T-cell (primary cell): ENCODE measurements at regions not wholly inside any gene's neighbourhood (a gene's known extent, or its start where the extent isn't known, plus 50 kb on each side); places are given as distances from the start of the nearest gene placed in this dataset.

Experiments
- ATAC-seq, 4 experiments: fragments of 200-7000 bp in 3 of 4; fragments of 150-1000 bp in 1 of 4; cut with Tn5 transposase; replicated peaks in 1 of 4; 1 replicate in 3 of 4; 2 replicates in 1 of 4; pipeline ENCODE4 v1.10.0; 2021; ENCODE audit warnings: moderate library complexity in 3 of 4, mild to moderate bottlenecking in 2 of 4, moderate number of reproducible peaks in 1 of 4
- CTCF ChIA-PET, 2 donors: fragments of 300-600 bp; sonication (Branson Sonifier 250); formaldehyde crosslinking; loops; one replicate each; lab custom pipeline; 2022; ENCODE audit warnings: antibody characterized with exemption in 2 of 2; lab: Charles Lee
- POLR2A ChIA-PET, 2 donors: fragments of 300-600 bp; sonication (Branson Sonifier 250); formaldehyde crosslinking; loops; one replicate each; lab custom pipeline; 2022; ENCODE audit warnings: antibody characterized with exemption in 2 of 2; lab: Charles Lee
- DNase-seq, 35 experiments: peaks; one replicate each; pipeline versions ENCODE4 v3.0.0 to v3.0.0-alpha.2; 2013 to 2023
- H3K27ac ChIP-seq: one replicate; pipeline ENCODE4 v1.5.1; 2013; ENCODE audit warnings: low read length
- H3K27me3 ChIP-seq, 2 experiments: replicated peaks in 1 of 2; 1 replicate in 1 of 2; 2 replicates in 1 of 2; pipeline versions ENCODE4 v1.6.1 to v1.7.0; 2013; ENCODE audit warnings: low read length in 1 of 2, mixed read lengths in 1 of 2; ENCODE audit not compliant: control insufficient read depth in 2 of 2, insufficient read depth in 2 of 2; ENCODE audit errors: extremely low read depth in 1 of 2
- H3K36me3 ChIP-seq, 2 donors: 1 replicate in 1 of 2; 2 replicates in 1 of 2; pipeline versions ENCODE4 v1.6.1 to v1.7.0; 2013; ENCODE audit warnings: low read length in 1 of 2; ENCODE audit not compliant: control insufficient read depth in 2 of 2, insufficient read depth in 1 of 2; ENCODE audit errors: extremely low read depth in 1 of 2
- H3K4me1 ChIP-seq, 2 experiments: 1 replicate in 1 of 2; 2 replicates in 1 of 2; pipeline versions ENCODE4 v1.6.1 to v1.7.0; 2013; ENCODE audit warnings: low read length in 2 of 2, mixed read lengths in 1 of 2; ENCODE audit not compliant: insufficient read depth in 2 of 2, control insufficient read depth in 1 of 2; ENCODE audit errors: extremely low read depth in 1 of 2
- H3K4me3 ChIP-seq, 2 donors: 1 replicate in 1 of 2; 2 replicates in 1 of 2; pipeline versions ENCODE4 v1.5.1 to v1.7.0; 2013; ENCODE audit warnings: mild to moderate bottlenecking in 2 of 2, low read length in 1 of 2, moderate library complexity in 1 of 2; ENCODE audit not compliant: control insufficient read depth in 1 of 2; ENCODE audit errors: extremely low read depth in 1 of 2
- H3K9me3 ChIP-seq: 2 replicates; pipeline ENCODE4 v1.7.0; 2013
- H3K27ac Mint-ChIP-seq, 2 donors: one replicate each; pipeline ENCODE4 v1.8.0; 2020 to 2021; ENCODE audit warnings: mild to moderate bottlenecking in 2 of 2, mixed read lengths in 2 of 2
- H3K27me3 Mint-ChIP-seq, 2 donors: one replicate each; pipeline ENCODE4 v1.8.0; 2021 to 2022; ENCODE audit warnings: mixed read lengths in 2 of 2
- H3K36me3 Mint-ChIP-seq: one replicate; pipeline ENCODE4 v1.8.0; 2021; ENCODE audit warnings: mixed read lengths
- H3K4me1 Mint-ChIP-seq, 3 donors: one replicate each; pipeline ENCODE4 v1.8.0; 2020 to 2022; ENCODE audit warnings: mixed read lengths in 3 of 3, mild to moderate bottlenecking in 1 of 3
- H3K4me3 Mint-ChIP-seq, 3 donors: one replicate each; pipeline ENCODE4 v1.8.0; 2020 to 2022; ENCODE audit warnings: mild to moderate bottlenecking in 3 of 3, mixed read lengths in 3 of 3, moderate library complexity in 3 of 3
- H3K9me3 Mint-ChIP-seq, 3 donors: one replicate each; pipeline ENCODE4 v1.8.0; 2020 to 2022; ENCODE audit warnings: mixed read lengths in 3 of 3
- WGBS: methylation state at CpG from one replicate; pipeline ENCODE4 v1.1.5; 2013; ENCODE audit warnings: missing lambda C conversion rate; ENCODE audit not compliant: insufficient coverage; 5-methylcytosine and 5-hydroxymethylcytosine counted together

DNA sequence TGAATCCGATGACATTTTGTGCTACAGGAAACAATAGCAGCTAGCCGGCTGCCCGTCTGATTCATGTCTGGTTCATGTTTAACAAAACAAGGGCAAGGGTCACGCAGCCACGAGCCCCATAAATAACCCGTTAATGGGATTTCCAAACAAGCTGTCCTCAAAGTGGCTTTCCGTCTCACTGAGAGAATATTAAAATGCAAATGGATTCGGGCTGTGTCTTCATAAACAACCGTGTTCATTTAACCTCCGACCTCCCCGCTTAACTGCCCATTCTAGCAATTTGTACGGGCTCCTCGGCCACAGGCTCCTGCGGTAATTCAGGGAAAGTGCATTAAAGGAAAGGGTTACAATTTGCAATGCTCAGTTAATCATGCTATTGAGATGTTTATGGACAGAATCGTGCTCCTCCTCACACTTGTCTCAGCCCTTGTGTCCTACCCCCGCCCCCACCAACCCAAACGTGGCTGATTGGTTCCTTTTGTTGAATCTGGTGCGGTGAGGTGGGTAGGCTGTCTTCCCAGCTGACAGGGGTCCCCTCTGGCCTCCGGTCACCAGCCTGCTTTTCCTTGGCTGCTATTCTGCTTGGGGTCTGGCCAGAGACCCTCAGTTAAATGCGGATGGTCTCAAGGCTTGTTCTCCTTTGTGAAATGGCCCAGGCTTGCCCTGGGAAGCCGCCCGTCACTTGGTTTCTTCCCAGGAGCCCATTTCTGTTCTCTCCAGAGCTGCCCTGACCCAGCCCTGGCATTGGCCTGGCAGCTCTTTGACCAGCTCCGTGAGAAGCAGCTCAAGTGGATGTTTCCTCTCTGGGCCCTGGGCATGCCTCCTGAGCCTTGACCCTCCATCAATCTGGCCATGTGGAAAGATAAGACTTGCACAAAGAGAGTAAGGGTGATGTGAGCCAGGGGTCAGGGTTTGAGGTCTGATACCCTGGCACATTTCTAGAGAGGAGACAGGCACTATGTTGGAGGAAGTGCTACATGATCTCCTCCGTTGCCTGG is 200.7 kb upstream of the POU3F1 start:
- Mint-ChIP-seq H3K4me3 (no peak overlapping the region), H3K27ac (no peak overlapping the region), H3K27me3 (peaks cover 17 to 29% of the 10 kb centered on the region in 2 donors), H3K4me1 (no peaks in the 10 kb centered on the region), H3K9me3 (no peaks in the 10 kb centered on the region), H3K36me3 (no peaks in the 10 kb centered on the region)
- H3K27me3 ChIP-seq = peaks cover 2 to 30% of the 10 kb centered on the region in 2 experiments
- no peak overlapping the region for H3K27ac ChIP-seq
- ChIA-PET POLR2A (no interaction called here), CTCF (no interaction called here)
- DNase-seq = no peak
- no peaks in the 10 kb centered on the region for H3K9me3 ChIP-seq
- H3K36me3 ChIP-seq = no peaks in the 10 kb centered on the region
- no peak overlapping the region for H3K4me3 ChIP-seq
- 75% methylated on average over 17 of the region's 24 CpGs for WGBS
- no peaks in the 10 kb centered on the region for H3K4me1 ChIP-seq
- no peak for ATAC-seq

DNA sequence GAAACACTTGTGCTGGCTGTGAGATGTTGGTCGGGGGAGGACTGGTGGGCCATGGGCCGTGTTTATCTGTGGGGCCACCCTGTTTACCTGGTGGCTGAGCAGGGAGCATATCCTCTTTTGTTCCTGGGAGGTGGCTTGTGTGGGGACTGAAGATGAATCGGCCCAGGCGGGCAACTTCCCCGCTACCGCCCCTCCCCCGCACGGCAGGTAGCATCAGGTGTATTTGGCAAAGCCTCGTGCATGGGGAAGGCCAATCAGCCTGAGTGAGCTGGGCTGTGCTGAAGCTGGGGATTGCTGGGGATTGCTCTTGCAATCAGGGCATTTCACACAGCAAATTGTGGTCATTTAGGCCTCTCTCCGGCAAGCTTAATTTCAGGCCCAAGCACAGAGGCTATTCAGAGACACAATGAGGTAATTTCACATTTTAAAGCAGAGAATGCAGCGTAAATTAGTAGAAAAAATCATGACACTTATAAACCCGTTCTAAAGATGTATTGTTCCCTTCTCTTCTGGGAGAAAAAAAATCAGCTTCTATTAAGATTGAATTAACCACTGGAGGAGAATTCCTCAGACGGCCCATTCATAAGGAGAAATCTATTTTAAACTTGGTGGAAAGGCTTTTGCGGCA is 197.7 kb upstream of the POU3F1 start:
- H3K9me3 Mint-ChIP-seq = no peaks in the 10 kb centered on the region
- ChIA-PET CTCF (no interaction called here), POLR2A (no interaction called here)
- H3K27me3 Mint-ChIP-seq = peaks cover 10 to 21% of the 10 kb centered on the region in 2 donors
- H3K27ac Mint-ChIP-seq = no peak overlapping the region
- H3K36me3 Mint-ChIP-seq = no peaks in the 10 kb centered on the region
- H3K4me3 Mint-ChIP-seq = no peak overlapping the region
- no peak for DNase-seq
- Histone ChIP-seq H3K9me3 (no peaks in the 10 kb centered on the region), H3K27me3 (peaks cover 0 to 22% of the 10 kb centered on the region in 2 experiments), H3K27ac (no peak overlapping the region), H3K4me1 (no peaks in the 10 kb centered on the region), H3K36me3 (no peaks in the 10 kb centered on the region), H3K4me3 (no peak overlapping the region)
- no peaks in the 10 kb centered on the region for H3K4me1 Mint-ChIP-seq
- 71% methylated on average over 9 of the region's 14 CpGs for WGBS
- no peak for ATAC-seq

DNA sequence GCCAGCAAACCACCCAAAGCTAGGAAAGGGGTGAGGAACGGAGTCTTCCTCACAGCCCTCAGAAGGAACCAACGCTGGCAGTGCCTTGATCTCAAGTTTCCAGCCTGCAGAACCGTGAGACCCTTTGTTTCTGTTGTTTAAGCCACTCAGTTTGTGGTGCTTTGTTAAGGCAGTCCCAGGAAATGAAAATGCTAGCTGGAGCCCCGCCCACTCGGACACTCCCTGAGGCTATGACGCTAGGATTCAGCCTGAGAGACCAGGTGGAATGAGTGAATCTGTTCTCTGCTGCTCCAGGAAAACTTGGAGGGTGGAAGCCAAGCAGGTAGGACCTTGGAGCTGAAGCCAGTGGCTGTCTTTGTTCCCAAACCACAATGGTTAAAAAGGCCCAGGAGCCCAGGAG is 196.5 kb upstream of the POU3F1 start:
- ATAC-seq (no peak), DNase-seq (no peak)
- Mint-ChIP-seq H3K27ac (no peak overlapping the region), H3K4me3 (no peak overlapping the region), H3K27me3 (peaks cover 3 to 10% of the 10 kb centered on the region in 2 donors), H3K36me3 (no peaks in the 10 kb centered on the region), H3K9me3 (no peaks in the 10 kb centered on the region), H3K4me1 (no peaks in the 10 kb centered on the region)
- ChIA-PET POLR2A (no interaction called here), CTCF (no interaction called here)
- no peak overlapping the region for H3K4me3 ChIP-seq
- 62% methylated on average over 6 of the region's 6 CpGs for WGBS
- no peaks in the 10 kb centered on the region for H3K9me3 ChIP-seq
- H3K4me1 ChIP-seq = no peaks in the 10 kb centered on the region
- H3K27ac ChIP-seq = no peak overlapping the region
- peaks cover 0 to 25% of the 10 kb centered on the region in 2 experiments for H3K27me3 ChIP-seq
- H3K36me3 ChIP-seq = no peaks in the 10 kb centered on the region

DNA sequence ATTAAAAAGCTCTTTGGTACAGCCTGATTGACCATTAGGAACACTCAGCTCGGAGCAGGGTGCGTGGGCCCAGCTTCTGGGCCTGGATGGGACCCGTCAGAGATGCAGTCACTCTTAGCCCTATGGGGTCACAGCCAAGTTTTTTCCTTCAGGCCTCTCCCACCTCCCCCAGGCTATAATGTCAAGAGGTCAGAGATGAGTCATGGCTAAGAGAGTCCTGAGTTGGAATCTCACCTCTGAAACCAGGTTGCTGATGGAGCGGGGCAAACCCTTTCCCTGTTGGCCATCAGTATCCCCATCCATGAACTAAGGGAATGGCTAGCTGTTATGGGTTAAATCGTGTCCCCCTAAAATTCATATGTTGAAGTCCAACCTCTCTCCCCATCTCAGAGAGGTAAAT is 195.9 kb upstream of the POU3F1 start:
- WGBS = no CpG with 5 or more reads among the region's 5 CpGs

GRCh38 chr1:38241594-38242334 is 195.2 kb upstream of the POU3F1 start:
- no peaks in the 10 kb centered on the region for H3K36me3 ChIP-seq
- H3K36me3 Mint-ChIP-seq = no peaks in the 10 kb centered on the region
- DNase-seq (no peak), ATAC-seq (no peak)
- CTCF ChIA-PET = no interaction called here
- WGBS = no CpG with 5 or more reads among the region's 6 CpGs
- no peak overlapping the region for H3K27ac ChIP-seq
- POLR2A ChIA-PET = no interaction called here
- H3K4me3 ChIP-seq = no peak overlapping the region
- H3K27me3 Mint-ChIP-seq = peaks cover 1 to 3% of the 10 kb centered on the region in 2 donors
- H3K4me3 Mint-ChIP-seq = no peak overlapping the region
- H3K9me3 ChIP-seq = no peaks in the 10 kb centered on the region
- H3K27ac Mint-ChIP-seq = no peak overlapping the region
- H3K27me3 ChIP-seq = peaks cover 0 to 19% of the 10 kb centered on the region in 2 experiments
- H3K9me3 Mint-ChIP-seq = no peaks in the 10 kb centered on the region
- H3K4me1 Mint-ChIP-seq = no peaks in the 10 kb centered on the region
- no peaks in the 10 kb centered on the region for H3K4me1 ChIP-seq

More for the DNA sequence above, 195.9 kb upstream of the POU3F1 start:
- Mint-ChIP-seq H3K9me3 (no peaks in the 10 kb centered on the region), H3K27me3 (peaks cover 3 to 4% of the 10 kb centered on the region in 2 donors), H3K27ac (no peak overlapping the region), H3K4me3 (no peak overlapping the region), H3K4me1 (no peaks in the 10 kb centered on the region), H3K36me3 (no peaks in the 10 kb centered on the region)
- ATAC-seq (no peak), DNase-seq (no peak)
- Histone ChIP-seq H3K9me3 (no peaks in the 10 kb centered on the region), H3K4me3 (no peak overlapping the region), H3K36me3 (no peaks in the 10 kb centered on the region), H3K4me1 (no peaks in the 10 kb centered on the region), H3K27ac (no peak overlapping the region), H3K27me3 (peaks cover 0 to 26% of the 10 kb centered on the region in 2 experiments)
- ChIA-PET CTCF (no interaction called here), POLR2A (no interaction called here)

DNA sequence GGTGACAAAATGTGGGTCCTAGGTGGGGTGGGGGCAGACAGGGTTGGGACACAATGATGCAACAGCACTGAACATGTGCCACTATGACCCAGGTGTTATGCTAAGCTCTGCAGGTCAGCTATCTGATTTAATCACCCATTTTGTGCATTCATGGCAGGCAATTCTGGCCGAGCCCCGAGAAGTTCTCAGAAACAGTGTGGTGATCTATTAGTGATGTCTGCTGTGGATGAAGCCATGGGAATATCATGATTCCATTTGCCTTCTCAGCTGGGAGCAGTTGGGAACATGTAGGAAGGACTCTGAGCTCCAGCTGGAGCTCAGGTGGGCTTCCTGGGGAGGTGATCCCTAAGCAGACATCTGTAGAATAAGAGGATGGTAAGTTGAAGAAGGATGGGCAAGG is 194.0 kb upstream of the POU3F1 start:
- WGBS = 94% methylated on average over 2 of the region's 2 CpGs
- no peak for ATAC-seq
- H3K9me3 Mint-ChIP-seq = no peaks in the 10 kb centered on the region
- peaks cover 0 to 19% of the 10 kb centered on the region in 2 experiments for H3K27me3 ChIP-seq
- no peaks in the 10 kb centered on the region for H3K36me3 ChIP-seq
- POLR2A ChIA-PET = no interaction called here
- H3K27ac ChIP-seq = no peak overlapping the region
- H3K36me3 Mint-ChIP-seq = no peaks in the 10 kb centered on the region
- H3K4me1 ChIP-seq = no peaks in the 10 kb centered on the region
- H3K27ac Mint-ChIP-seq = no peak overlapping the region
- no peaks in the 10 kb centered on the region for H3K4me1 Mint-ChIP-seq
- no peak overlapping the region for H3K4me3 Mint-ChIP-seq
- no peak for DNase-seq
- no peaks in the 10 kb centered on the region for H3K9me3 ChIP-seq
- H3K27me3 Mint-ChIP-seq = peaks cover 9 to 11% of the 10 kb centered on the region in 2 donors
- CTCF ChIA-PET = interaction anchor here in 1 of 2 donors (0.6 kb wide), 1 partner anchor 538 kb away, joined by 3 read pairs; no protein-coding TSS in a partner anchor
- H3K4me3 ChIP-seq = no peak overlapping the region
